Cardiac fibroblast (primary cell): ENCODE measurements at regions not wholly inside any gene's neighbourhood (a gene's known extent, or its start where the extent isn't known, plus 50 kb on each side); places are given as distances from the start of the nearest gene placed in this dataset.

Source experiments
- DNase-seq, 2 donors: peaks; one replicate each; pipeline versions ENCODE4 v3.0.0 to v3.0.0-alpha.2; 2010; ENCODE audit warnings: low read depth in 2 of 2
- H3K4me3 ChIP-seq, 2 donors: replicated peaks in 1 of 2; 1 replicate in 1 of 2; 2 replicates in 1 of 2; pipeline ENCODE4 v1.5.1; 2011; ENCODE audit warnings: low read depth in 2 of 2, low read length in 2 of 2, mild to moderate bottlenecking in 2 of 2, moderate library complexity in 1 of 2
- TF ChIP-seq, protein P1 (sequence below): IDR thresholded peaks from one replicate; pipeline ENCODE4 v1.5.1; 2011; ENCODE audit warnings: low read depth, mild to moderate bottlenecking, low read length, inconsistent platforms

DNA sequence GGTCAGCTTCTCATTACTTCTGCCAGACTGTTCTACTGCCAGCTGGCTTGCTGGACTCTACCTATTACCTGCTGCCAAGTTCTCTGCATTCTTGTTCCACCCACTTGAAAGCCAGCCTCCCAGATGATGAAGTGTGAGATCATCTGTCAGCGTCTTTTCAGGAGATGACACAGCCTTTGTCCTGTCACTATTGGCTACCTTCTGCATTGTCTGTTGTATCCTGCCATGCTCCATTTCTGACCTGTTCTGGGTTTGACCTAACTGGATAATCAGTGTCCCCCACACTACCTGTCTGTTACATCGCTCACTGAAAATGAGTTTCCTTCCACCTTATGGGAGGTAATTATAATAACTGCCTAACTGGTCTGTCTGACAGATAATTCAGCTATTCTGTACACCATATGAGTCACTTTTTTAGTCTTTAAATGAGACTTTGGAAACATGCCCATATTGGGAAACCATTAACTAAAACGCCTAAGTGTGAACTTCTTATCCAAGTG, 520.6 kb downstream of the METTL4 start:
- TF ChIP-seq, protein P1, sequence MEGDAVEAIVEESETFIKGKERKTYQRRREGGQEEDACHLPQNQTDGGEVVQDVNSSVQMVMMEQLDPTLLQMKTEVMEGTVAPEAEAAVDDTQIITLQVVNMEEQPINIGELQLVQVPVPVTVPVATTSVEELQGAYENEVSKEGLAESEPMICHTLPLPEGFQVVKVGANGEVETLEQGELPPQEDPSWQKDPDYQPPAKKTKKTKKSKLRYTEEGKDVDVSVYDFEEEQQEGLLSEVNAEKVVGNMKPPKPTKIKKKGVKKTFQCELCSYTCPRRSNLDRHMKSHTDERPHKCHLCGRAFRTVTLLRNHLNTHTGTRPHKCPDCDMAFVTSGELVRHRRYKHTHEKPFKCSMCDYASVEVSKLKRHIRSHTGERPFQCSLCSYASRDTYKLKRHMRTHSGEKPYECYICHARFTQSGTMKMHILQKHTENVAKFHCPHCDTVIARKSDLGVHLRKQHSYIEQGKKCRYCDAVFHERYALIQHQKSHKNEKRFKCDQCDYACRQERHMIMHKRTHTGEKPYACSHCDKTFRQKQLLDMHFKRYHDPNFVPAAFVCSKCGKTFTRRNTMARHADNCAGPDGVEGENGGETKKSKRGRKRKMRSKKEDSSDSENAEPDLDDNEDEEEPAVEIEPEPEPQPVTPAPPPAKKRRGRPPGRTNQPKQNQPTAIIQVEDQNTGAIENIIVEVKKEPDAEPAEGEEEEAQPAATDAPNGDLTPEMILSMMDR, result no peak
- peak in 1 of 2 donors; percentile 32 for DNase-seq
- H3K4me3 ChIP-seq, result no peak overlapping the region

GRCh38 chr18:2053490-2054089, 517.7 kb downstream of the METTL4 start:
- no peak for DNase-seq
- no peak overlapping the region for H3K4me3 ChIP-seq
- TF ChIP-seq, protein P1, result no peak

GRCh38 chr18:2059336-2059735, 512.0 kb downstream of the METTL4 start:
- no peak for DNase-seq
- TF ChIP-seq, protein P1, result no peak
- no peak overlapping the region for H3K4me3 ChIP-seq

DNA sequence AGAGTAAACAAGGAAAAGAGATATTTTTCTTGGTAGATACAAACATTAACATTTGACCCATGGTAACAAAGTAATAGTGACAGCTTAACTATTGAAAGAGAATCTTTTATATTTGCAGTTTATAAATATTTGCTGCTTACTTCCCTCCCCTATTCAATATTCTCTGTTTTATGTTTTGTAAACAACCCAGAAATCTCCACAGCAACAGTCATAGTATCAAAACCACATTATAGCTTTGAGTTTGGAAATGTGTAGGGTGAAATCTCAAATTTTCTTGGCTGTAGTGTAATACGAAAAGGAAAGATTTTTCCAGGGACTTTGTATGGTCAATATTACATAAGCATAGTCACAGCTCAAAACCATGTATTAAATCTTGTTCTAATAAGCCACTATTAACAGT, 511.2 kb downstream of the METTL4 start:
- no peak for DNase-seq
- no peak overlapping the region for H3K4me3 ChIP-seq
- TF ChIP-seq, protein P1, result no peak

- TF ChIP-seq, protein P1, result no peak
- H3K4me3 ChIP-seq, result no peak overlapping the region
- no peak for DNase-seq
These were observed 500.7 kb downstream of the METTL4 start for GRCh38 chr18:2070631-2071030.

DNA sequence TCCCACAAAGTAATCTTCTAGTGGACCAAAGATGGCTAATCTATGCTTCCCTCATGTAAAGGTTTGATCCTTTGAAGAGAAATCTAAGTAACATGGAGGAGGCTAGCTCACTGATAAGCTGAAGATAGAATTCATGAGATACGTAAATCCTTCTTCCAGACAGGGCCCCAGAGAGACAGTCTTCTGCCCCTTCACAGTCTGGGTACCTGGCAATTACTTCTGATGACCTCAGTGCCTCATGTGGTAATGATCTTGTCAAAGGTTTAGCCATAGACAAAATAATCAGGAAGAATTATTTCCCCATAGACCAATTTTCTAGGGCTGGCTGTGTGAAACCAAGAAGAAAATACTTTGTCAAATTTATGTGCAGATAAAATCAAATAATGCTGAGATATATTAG, 495.8 kb downstream of the METTL4 start:
- H3K4me3 ChIP-seq, result no peak overlapping the region
- TF ChIP-seq, protein P1, result no peak
- no peak for DNase-seq

DNA sequence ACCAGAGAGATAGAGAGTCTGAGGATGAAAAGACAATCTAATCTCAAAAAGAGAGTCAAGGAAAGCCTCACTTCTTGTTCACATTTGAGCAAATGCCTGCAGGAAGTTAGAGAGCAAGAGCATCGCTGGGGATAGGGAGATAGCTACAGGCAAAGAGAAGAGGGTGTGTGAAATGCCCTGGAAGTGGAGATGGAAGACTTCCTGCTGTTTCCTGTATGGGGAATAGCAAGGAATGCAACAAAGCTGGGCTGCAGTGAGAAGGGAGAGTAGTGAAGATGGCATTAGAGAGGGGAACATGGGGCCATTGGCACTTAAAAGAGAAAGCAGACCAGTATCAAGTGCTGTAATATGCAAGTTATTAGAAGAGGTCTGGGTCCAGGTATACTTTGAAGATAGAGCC, 488.6 kb downstream of the METTL4 start:
- H3K4me3 ChIP-seq, result no peak overlapping the region
- no peak for DNase-seq
- TF ChIP-seq, protein P1, result no peak
